K562 (cell line): ENCODE measurements at regions not wholly inside any gene's neighbourhood (a gene's known extent, or its start where the extent isn't known, plus 50 kb on each side); places are given as distances from the start of the nearest gene placed in this dataset.

Experiments used
- ATAC-seq: fragments of 200-7000 bp; cut with Tn5 transposase; 3 replicates; pipeline ENCODE4 v1.9.1; 2020; ENCODE audit warnings: moderate library complexity
- BruUV-seq: library from RNA; stranded (reverse); fragments of 400-500 nt; replicated peaks from 2 replicates; lab custom pipeline; 2021; lab: Mats Ljungman, UMichigan
- CTCF ChIA-PET: fragments of 300-600 bp; formaldehyde crosslinking; extraction: SDS; loops from one replicate; lab custom pipeline; 2021; ENCODE audit warnings: low intra/inter-chr PET ratio; lab: Yijun Ruan, JAX
- POLR2A ChIA-PET: fragments of 300-600, 350-650 bp; sonication (Branson Sonifier 250); formaldehyde crosslinking; extraction: SDS; loops from one replicate; lab custom pipeline; 2021; ENCODE audit warnings: antibody characterized with exemption, inconsistent platforms; lab: Yijun Ruan, JAX
- DNase-seq, 4 experiments: peaks; one replicate each; pipeline versions ENCODE4 v3.0.0 to v3.0.0-alpha.2; 2011 to 2018; ENCODE audit warnings: low spot score in 3 of 4, mixed read lengths in 3 of 4; ENCODE audit errors: extremely low read depth in 1 of 4
- FAIRE-seq: peaks from 2 replicates; lab custom pipeline; 2011; peaks lifted over from hg19 to GRCh38; lab: Jason Lieb, UNC
- H2AFZ ChIP-seq: 2 replicates; pipeline ENCODE4 v1.6.0; 2011; ENCODE audit warnings: low read depth, low read length, control low read depth, inconsistent platforms
- H3K27ac ChIP-seq: fragments of 200-600 bp; 3 replicates; pipeline ENCODE4 v1.8.0; 2011; ENCODE audit warnings: low read depth, mild to moderate bottlenecking, control low read depth, inconsistent platforms, low read length, moderate library complexity, mixed read lengths; ENCODE audit errors: extremely low read depth
- H3K27me3 ChIP-seq, 2 experiments: fragments of 300-600 bp in 1 of 2; 2 replicates in 1 of 2; 3 replicates in 1 of 2; pipeline versions ENCODE4 v1.6.0 to v1.8.0; 2011; ENCODE audit warnings: inconsistent platforms in 2 of 2, low read length in 2 of 2, mild to moderate bottlenecking in 1 of 2, mixed read lengths in 1 of 2, moderate library complexity in 1 of 2; ENCODE audit not compliant: control insufficient read depth in 2 of 2, insufficient read depth in 2 of 2
- H3K36me3 ChIP-seq: fragments of 300-600 bp; 3 replicates; pipeline ENCODE4 v1.8.0; 2011; ENCODE audit warnings: mild to moderate bottlenecking, low read length, inconsistent platforms; ENCODE audit not compliant: control insufficient read depth, insufficient read depth
- H3K4me1 ChIP-seq, 2 experiments: fragments of 200-600 bp in 1 of 2; replicated peaks in 1 of 2; 2 replicates in 1 of 2; 3 replicates in 1 of 2; pipeline versions ENCODE4 v1.5.1 to v1.8.0; 2011; ENCODE audit warnings: inconsistent platforms in 2 of 2, low read length in 2 of 2, mild to moderate bottlenecking in 1 of 2, mixed read lengths in 1 of 2, moderate library complexity in 1 of 2; ENCODE audit not compliant: control insufficient read depth in 2 of 2, insufficient read depth in 2 of 2
- H3K4me2 ChIP-seq: 2 replicates; pipeline ENCODE4 v1.6.1; 2011; ENCODE audit warnings: low read length, control low read depth, inconsistent platforms, mixed read lengths; ENCODE audit not compliant: insufficient read depth
- H3K4me3 ChIP-seq: fragments of 200-600 bp; sonication (generic), shearing (Covaris generic); 2 replicates; pipeline ENCODE4 v1.5.1; 2016; ENCODE audit warnings: control low read depth, inconsistent platforms
- H3K79me2 ChIP-seq: fragments of 200-600 bp; 3 replicates; pipeline ENCODE4 v1.8.0; 2011; ENCODE audit warnings: low read length, inconsistent platforms; ENCODE audit not compliant: control insufficient read depth, insufficient read depth
- H3K9ac ChIP-seq, 2 experiments: 2 replicates each; pipeline versions ENCODE4 v1.6.0 to v1.6.1; 2011; ENCODE audit warnings: low read depth in 2 of 2, low read length in 2 of 2, control low read depth in 1 of 2, inconsistent platforms in 1 of 2, mild to moderate bottlenecking in 1 of 2, mixed read lengths in 1 of 2; ENCODE audit not compliant: insufficient read depth in 1 of 2
- H3K9me1 ChIP-seq: one replicate; pipeline ENCODE4 v1.6.0; 2011; ENCODE audit warnings: inconsistent platforms, mild to moderate bottlenecking, low read length, moderate library complexity; ENCODE audit not compliant: control insufficient read depth, insufficient read depth
- H3K9me3 ChIP-seq: replicated peaks from 2 replicates; pipeline ENCODE4 v1.5.1; 2011; ENCODE audit warnings: low read depth, low read length, inconsistent platforms; ENCODE audit not compliant: control insufficient read depth, insufficient read depth
- H4K20me1 ChIP-seq: replicated peaks from 2 replicates; pipeline ENCODE4 v1.6.1; 2011; ENCODE audit warnings: low read length, inconsistent platforms, mixed read lengths; ENCODE audit not compliant: control insufficient read depth, insufficient read depth
- EGR1 ChIP-seq: fragments of 450-650 bp; conservative IDR thresholded peaks from 2 replicates; pipeline ENCODE4 v1.6.1; 2017; ENCODE audit warnings: mild to moderate bottlenecking
- FOSL1 ChIP-seq: fragments of 200-800 bp; sonication (Bioruptor generic); conservative IDR thresholded peaks from 2 replicates; pipeline ENCODE4 v1.6.1; 2016; ENCODE audit warnings: missing genetic modification characterization, missing compliant biosample characterization
- FUS ChIP-seq: fragments of 200-400 bp; formaldehyde crosslinking; optimal IDR thresholded peaks from 2 replicates; pipeline ENCODE3; 2017; ENCODE audit warnings: low read depth, low read length
- KLF1 ChIP-seq: fragments of 450-650 bp; IDR thresholded peaks from 2 replicates; pipeline ENCODE4 v1.6.1; 2016; ENCODE audit warnings: missing genetic modification characterization, missing compliant biosample characterization
- PCBP1 ChIP-seq: fragments of 200-400 bp; formaldehyde crosslinking; IDR thresholded peaks from 2 replicates; pipeline ENCODE4 v1.6.1; 2018; ENCODE audit warnings: mild to moderate bottlenecking, low read depth, low read length; ENCODE audit not compliant: poor library complexity, severe bottlenecking
- PTBP1 ChIP-seq: fragments of 200-400 bp; formaldehyde crosslinking; IDR thresholded peaks from 2 replicates; pipeline ENCODE4 v1.6.1; 2017; ENCODE audit warnings: low read depth, low read length
- RB1 ChIP-seq: fragments of 450-650 bp; IDR thresholded peaks from 2 replicates; pipeline ENCODE4 v1.6.1; 2017; ENCODE audit warnings: low read depth, mild to moderate bottlenecking
- TCFL5 ChIP-seq: fragments of 250-450 bp; sonication (Bioruptor Pico); conservative IDR thresholded peaks from 2 replicates; pipeline ENCODE4 v1.6.1; 2021; ENCODE audit warnings: mild to moderate bottlenecking, moderate library complexity, matching md5 sums
- ZNF184 ChIP-seq: sonication (generic); formaldehyde crosslinking; IDR thresholded peaks from 2 replicates; pipeline ENCODE4 v1.5.0; 2020; ENCODE audit warnings: missing genetic modification reagents
- ZNF444 ChIP-seq: fragments of 250-450 bp; sonication (Bioruptor Pico); IDR thresholded peaks from 2 replicates; pipeline ENCODE4 v1.4.0; 2020; ENCODE audit warnings: mild to moderate bottlenecking, moderate library complexity
- ZNF644 ChIP-seq: fragments of 200-800 bp; sonication (Bioruptor generic); IDR thresholded peaks from 2 replicates; pipeline ENCODE4 v1.6.1; 2016; ENCODE audit warnings: low read depth, missing genetic modification characterization, missing compliant biosample characterization
- ZNF699 ChIP-seq: fragments of 250-450 bp; sonication (Bioruptor Pico); IDR thresholded peaks from 2 replicates; pipeline ENCODE4 v1.8.0; 2021; ENCODE audit warnings: mild to moderate bottlenecking, moderate library complexity; ENCODE audit not compliant: insufficient replicate concordance
- ZNF780A ChIP-seq: fragments of 250-450 bp; sonication (Bioruptor Pico); IDR thresholded peaks from 2 replicates; pipeline ENCODE4 v1.5.0; 2021; ENCODE audit warnings: mild to moderate bottlenecking
- WGBS: fragments of 100-300 bp; shearing (Covaris generic); methylation state at CpG from one replicate; pipeline ENCODE4 v1.1.6; 2016; ENCODE audit warnings: low coverage, mixed read lengths; ENCODE audit not compliant: insufficient coverage; ENCODE audit errors: missing lambda C conversion rate; 5-methylcytosine and 5-hydroxymethylcytosine counted together
- in situ Hi-C: fragments of 300-500 bp; cut with MboI; formaldehyde crosslinking; loops from 4 replicates; pipeline ENCODE4 v1.15.0; 2018; ENCODE audit warnings: inconsistent platforms, mixed read lengths
- intact Hi-C: fragments of 100-400 bp; cut with micrococcal nuclease; formaldehyde crosslinking; loops from 2 replicates; pipeline ENCODE4 v1.14.2; 2022
- TF ChIP-seq, protein P1 (sequence below): sonication (generic); formaldehyde crosslinking; IDR thresholded peaks from 2 replicates; pipeline ENCODE4 v1.8.0; 2023; ENCODE audit warnings: mild to moderate bottlenecking, missing genetic modification reagents
- TF ChIP-seq, protein P2 (sequence below): fragments of 250-450 bp; sonication (Bioruptor Pico); IDR thresholded peaks from 2 replicates; pipeline ENCODE4 v1.5.0; 2020; ENCODE audit warnings: mild to moderate bottlenecking, borderline replicate concordance

GRCh38 chr6:63458480-63459115 lies 113.7 kb upstream of the LOC128125822 start:
- Histone ChIP-seq H3K27me3 (no peaks in the 10 kb centered on the region), H2AFZ (no peak overlapping the region), H3K9me3 (no peaks in the 10 kb centered on the region), H3K27ac (no peak overlapping the region), H3K79me2 (no peaks in the 10 kb centered on the region), H3K4me2 (no peak overlapping the region), H3K9me1 (no peaks in the 10 kb centered on the region), H3K4me3 (no peak overlapping the region), H3K36me3 (no peaks in the 10 kb centered on the region), H4K20me1 (no peaks in the 10 kb centered on the region), H3K9ac (no peak overlapping the region), H3K4me1 (no peaks in the 10 kb centered on the region)
- 0% methylated on average over 6 of the region's 6 CpGs for WGBS
- BruUV-seq = no TSS peak
- intact Hi-C loops (no loop called here), in situ Hi-C loops (no loop called here)
- ChIA-PET CTCF (no interaction called here), POLR2A (no interaction called here)
- ATAC-seq (no peak), DNase-seq (no peak), FAIRE-seq (no peak)
- no peak for TF ChIP-seq FOSL1 (tag)
- TF ChIP-seq ZNF699 (CRISPR knock-in tag) = no peak
- TF ChIP-seq KLF1 (tag) = no peak
- TF ChIP-seq ZNF644 (tag) = no peak
- no peak for TF ChIP-seq ZNF444 (CRISPR knock-in tag)

GRCh38 chr6:63459814-63460213 lies 112.5 kb upstream of the LOC128125822 start:
- ATAC-seq = no peak
- H4K20me1 ChIP-seq = no peaks in the 10 kb centered on the region
- H3K79me2 ChIP-seq = no peaks in the 10 kb centered on the region
- no peak overlapping the region for H3K4me3 ChIP-seq
- H3K9ac ChIP-seq = no peak overlapping the region
- no peaks in the 10 kb centered on the region for H3K27me3 ChIP-seq
- no peaks in the 10 kb centered on the region for H3K4me1 ChIP-seq
- no peak overlapping the region for H2AFZ ChIP-seq
- no peak overlapping the region for H3K4me2 ChIP-seq
- H3K27ac ChIP-seq = no peak overlapping the region
- 2% methylated on average over 4 of the region's 5 CpGs for WGBS
- in situ Hi-C loops = no loop called here
- H3K9me1 ChIP-seq = no peaks in the 10 kb centered on the region
- no peaks in the 10 kb centered on the region for H3K36me3 ChIP-seq
- no peak for DNase-seq
- CTCF ChIA-PET = no interaction called here
- BruUV-seq = no TSS peak
- no peak for FAIRE-seq
- intact Hi-C loops = loop anchor here (10.0 kb wide), 1 partner anchor 305 kb away; no protein-coding TSS in a partner anchor
- POLR2A ChIA-PET = no interaction called here
- no peaks in the 10 kb centered on the region for H3K9me3 ChIP-seq
- TF ChIP-seq RB1 = no peak
- no peak for TF ChIP-seq ZNF780A
- TF ChIP-seq EGR1 = no peak
- TF ChIP-seq TCFL5 = no peak
- TF ChIP-seq, protein P1, sequence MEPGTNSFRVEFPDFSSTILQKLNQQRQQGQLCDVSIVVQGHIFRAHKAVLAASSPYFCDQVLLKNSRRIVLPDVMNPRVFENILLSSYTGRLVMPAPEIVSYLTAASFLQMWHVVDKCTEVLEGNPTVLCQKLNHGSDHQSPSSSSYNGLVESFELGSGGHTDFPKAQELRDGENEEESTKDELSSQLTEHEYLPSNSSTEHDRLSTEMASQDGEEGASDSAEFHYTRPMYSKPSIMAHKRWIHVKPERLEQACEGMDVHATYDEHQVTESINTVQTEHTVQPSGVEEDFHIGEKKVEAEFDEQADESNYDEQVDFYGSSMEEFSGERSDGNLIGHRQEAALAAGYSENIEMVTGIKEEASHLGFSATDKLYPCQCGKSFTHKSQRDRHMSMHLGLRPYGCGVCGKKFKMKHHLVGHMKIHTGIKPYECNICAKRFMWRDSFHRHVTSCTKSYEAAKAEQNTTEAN (CRISPR knock-in tag) = no peak
- no peak for TF ChIP-seq ZNF184
- TF ChIP-seq PCBP1 = no peak
- TF ChIP-seq, protein P2, sequence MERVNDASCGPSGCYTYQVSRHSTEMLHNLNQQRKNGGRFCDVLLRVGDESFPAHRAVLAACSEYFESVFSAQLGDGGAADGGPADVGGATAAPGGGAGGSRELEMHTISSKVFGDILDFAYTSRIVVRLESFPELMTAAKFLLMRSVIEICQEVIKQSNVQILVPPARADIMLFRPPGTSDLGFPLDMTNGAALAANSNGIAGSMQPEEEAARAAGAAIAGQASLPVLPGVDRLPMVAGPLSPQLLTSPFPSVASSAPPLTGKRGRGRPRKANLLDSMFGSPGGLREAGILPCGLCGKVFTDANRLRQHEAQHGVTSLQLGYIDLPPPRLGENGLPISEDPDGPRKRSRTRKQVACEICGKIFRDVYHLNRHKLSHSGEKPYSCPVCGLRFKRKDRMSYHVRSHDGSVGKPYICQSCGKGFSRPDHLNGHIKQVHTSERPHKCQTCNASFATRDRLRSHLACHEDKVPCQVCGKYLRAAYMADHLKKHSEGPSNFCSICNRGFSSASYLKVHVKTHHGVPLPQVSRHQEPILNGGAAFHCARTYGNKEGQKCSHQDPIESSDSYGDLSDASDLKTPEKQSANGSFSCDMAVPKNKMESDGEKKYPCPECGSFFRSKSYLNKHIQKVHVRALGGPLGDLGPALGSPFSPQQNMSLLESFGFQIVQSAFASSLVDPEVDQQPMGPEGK (CRISPR knock-in tag) = no peak
- TF ChIP-seq PTBP1 = no peak
- no peak for TF ChIP-seq FUS
